Ishikawa (cell line): ENCODE measurements at regions not wholly inside any gene's neighbourhood (a gene's known extent, or its start where the extent isn't known, plus 50 kb on each side); places are given as distances from the start of the nearest gene placed in this dataset.

Experiments used
- CEBPB ChIP-seq: IDR thresholded peaks from 2 replicates; pipeline ENCODE4 v1.6.1; 2012
- CREB1 ChIP-seq: IDR thresholded peaks from 2 replicates; pipeline ENCODE4 v1.6.1; 2012; ENCODE audit warnings: low read depth
- EGR1 ChIP-seq: IDR thresholded peaks from 2 replicates; pipeline ENCODE4 v1.6.1; 2012
- EP300 ChIP-seq: IDR thresholded peaks from 2 replicates; pipeline ENCODE4 v1.6.1; 2012; ENCODE audit warnings: borderline replicate concordance
- FOXM1 ChIP-seq: IDR thresholded peaks from 2 replicates; pipeline ENCODE4 v1.6.1; 2012; ENCODE audit warnings: low read depth, borderline replicate concordance
- NFIC ChIP-seq: IDR thresholded peaks from 2 replicates; pipeline ENCODE4 v1.6.1; 2012
- RAD21 ChIP-seq: IDR thresholded peaks from 2 replicates; pipeline ENCODE4 v1.6.1; 2012; ENCODE audit warnings: low read depth
- REST ChIP-seq: IDR thresholded peaks from 2 replicates; pipeline ENCODE4 v1.6.1; 2012; ENCODE audit warnings: low read depth, mild to moderate bottlenecking
- TAF1 ChIP-seq: IDR thresholded peaks from 2 replicates; pipeline ENCODE4 v1.6.1; 2012; ENCODE audit warnings: low read depth, mild to moderate bottlenecking
- TCF12 ChIP-seq: IDR thresholded peaks from 2 replicates; pipeline ENCODE4 v1.6.1; 2012; ENCODE audit warnings: low read depth
- TEAD4 ChIP-seq: IDR thresholded peaks from 2 replicates; pipeline ENCODE4 v1.6.1; 2012
- USF1 ChIP-seq: IDR thresholded peaks from 2 replicates; pipeline ENCODE4 v1.6.1; 2012
- YY1 ChIP-seq: IDR thresholded peaks from 2 replicates; pipeline ENCODE4 v1.6.1; 2012; ENCODE audit warnings: low read depth
- ZBTB7A ChIP-seq: IDR thresholded peaks from 2 replicates; pipeline ENCODE4 v1.6.1; 2012; ENCODE audit warnings: low read depth
- TF ChIP-seq, protein P1 (sequence below): IDR thresholded peaks from 2 replicates; pipeline ENCODE4 v1.6.1; 2012

GRCh38 chr4:43680421-43680820 lies 768.2 kb downstream of the KCTD8 start:
- TF ChIP-seq USF1, result no peak
- no peak for TF ChIP-seq EP300
- TF ChIP-seq REST, result no peak
- no peak for TF ChIP-seq YY1
- TF ChIP-seq EGR1, result no peak
- TF ChIP-seq RAD21, result no peak
- no peak for TF ChIP-seq ZBTB7A
- no peak for TF ChIP-seq TEAD4
- TF ChIP-seq TCF12, result no peak
- TF ChIP-seq FOXM1, result no peak

DNA sequence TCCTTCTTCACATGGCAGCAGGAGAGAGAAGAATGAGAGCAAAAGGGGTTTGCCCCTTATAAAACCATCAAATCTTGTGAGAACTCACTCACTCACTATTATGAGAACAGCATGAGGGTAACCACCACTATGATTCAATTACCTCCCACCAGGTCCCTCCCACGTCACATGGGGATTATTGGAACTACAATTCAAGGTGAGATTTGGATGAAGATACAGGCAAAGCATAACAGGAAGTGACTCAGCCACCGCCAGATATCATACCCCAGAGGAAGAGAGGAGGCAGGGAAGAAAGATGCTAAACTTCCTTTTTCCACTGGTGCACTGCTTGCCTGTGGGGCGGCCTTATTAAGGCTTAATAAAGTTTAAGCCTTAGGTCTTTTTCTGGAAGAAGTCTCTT lies 766.1 kb downstream of the KCTD8 start:
- TF ChIP-seq USF1 (no peak), CREB1 (no peak), ZBTB7A (no peak), TCF12 (no peak), REST (no peak), YY1 (no peak), EP300 (no peak), EGR1 (no peak), TAF1 (no peak), FOXM1 (no peak), NFIC (no peak), CEBPB (no peak)
- TF ChIP-seq, protein P1, sequence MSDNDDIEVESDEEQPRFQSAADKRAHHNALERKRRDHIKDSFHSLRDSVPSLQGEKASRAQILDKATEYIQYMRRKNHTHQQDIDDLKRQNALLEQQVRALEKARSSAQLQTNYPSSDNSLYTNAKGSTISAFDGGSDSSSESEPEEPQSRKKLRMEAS, result no peak

GRCh38 chr4:43690116-43690515 lies 758.5 kb downstream of the KCTD8 start:
- TF ChIP-seq, protein P1, result no peak
- TF ChIP-seq CEBPB (no peak), NFIC (no peak), CREB1 (no peak), RAD21 (no peak), TEAD4 (no peak), TAF1 (no peak), TCF12 (no peak), ZBTB7A (no peak), EP300 (no peak), FOXM1 (no peak), REST (no peak), EGR1 (no peak)

- TF ChIP-seq TEAD4 (0 out of 2 replicates have a peak, but pooled peaks have one; percentile 15), YY1 (no peak), TCF12 (no peak), RAD21 (no peak), ZBTB7A (no peak), CEBPB (no peak)
These were observed 754.7 kb downstream of the KCTD8 start for GRCh38 chr4:43693876-43694275.

DNA sequence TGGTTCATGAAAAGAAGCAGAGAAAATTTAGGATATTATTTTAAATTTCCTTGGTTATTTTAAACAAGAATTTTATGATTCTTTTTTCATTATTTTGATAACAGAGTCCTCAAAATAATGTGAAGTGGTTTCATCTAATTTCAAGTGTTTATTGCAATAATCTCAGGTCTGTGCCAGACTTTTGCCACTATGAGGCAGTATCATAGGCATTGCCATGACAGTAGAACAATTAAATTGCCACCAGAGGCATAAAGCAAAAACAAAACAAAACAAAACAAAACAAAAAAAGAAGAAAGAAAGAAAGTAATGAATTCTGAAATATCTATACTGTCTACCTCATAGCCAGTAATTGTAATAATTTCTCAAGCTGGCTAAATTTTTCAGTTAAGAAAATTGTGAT lies 739.2 kb downstream of the KCTD8 start:
- TF ChIP-seq RAD21, result peak; percentile 27; the same call in 1 of the 2 replicates
- no peak for TF ChIP-seq CEBPB
